ENCODE measurements at regions not wholly inside any gene's neighbourhood (a gene's known extent, or its start where the extent isn't known, plus 50 kb on each side); places are given as distances from the start of the nearest gene placed in this dataset.

GRCh38 chr9:546797-547223, 294.7 kb upstream of the DMRT1 start:
- POLR2A ChIA-PET, result no interaction called here
- peak in 1 of 2 experiments; percentile 16 for DNase-seq (ENCODE audit: low read depth in 1 of 2, low spot score in 1 of 2)
- TF ChIP-seq TFCP2L1 (CRISPR knock-in tag; IDR thresholded peaks at IDR 0.05) (no peak), MYC (IDR thresholded peaks at IDR 0.05; ENCODE audit: borderline replicate concordance, low read length) (no peak), SMC3 (IDR thresholded peaks at IDR 0.05) (peak; percentile 46; the same call in 1 of the 3 replicates), HMGXB4 (CRISPR knock-in tag; IDR thresholded peaks at IDR 0.05; ENCODE audit: borderline replicate concordance) (no peak), PBX3 (IDR thresholded peaks at IDR 0.05) (no peak), NR3C1 (IDR thresholded peaks at IDR 0.05) (no peak), CHD4 (IDR thresholded peaks at IDR 0.05; ENCODE audit: borderline replicate concordance) (no peak), HOXA7 (CRISPR knock-in tag; IDR thresholded peaks at IDR 0.05) (no peak), NFE2L2 (conservative IDR thresholded peaks at IDR 0.05; ENCODE audit: low read length) (no peak), MAZ (IDR thresholded peaks at IDR 0.05; ENCODE audit: borderline replicate concordance, low read depth, low read length) (no peak), REST (IDR thresholded peaks at IDR 0.05) (no peak), HOXB13 (CRISPR knock-in tag; IDR thresholded peaks at IDR 0.05; ENCODE audit: low read depth) (no peak), ZSCAN20 (CRISPR knock-in tag; IDR thresholded peaks at IDR 0.05) (no peak), ZC3H11A (IDR thresholded peaks at IDR 0.05) (no peak), POLR2AphosphoS2 (conservative IDR thresholded peaks at IDR 0.05; ENCODE audit: low read length) (no peak), EP300 (IDR thresholded peaks at IDR 0.05) (no peak), SREBF2 (IDR thresholded peaks at IDR 0.05) (no peak), RAD21 (conservative IDR thresholded peaks at IDR 0.05 in 1 of 2, IDR thresholded peaks at IDR 0.05 in 1 of 2) (peak; percentile 38 to 45; a peak in 4 of 5 replicates), USF2 (IDR thresholded peaks at IDR 0.05) (no peak), RNF2 (IDR thresholded peaks at IDR 0.05; ENCODE audit: borderline replicate concordance, low read depth) (no peak), CTCF (IDR thresholded peaks at IDR 0.05) (peak; percentile 39), HEYL (CRISPR knock-in tag; IDR thresholded peaks at IDR 0.05) (no peak), GATA3 (IDR thresholded peaks at IDR 0.05; ENCODE audit: borderline replicate concordance) (no peak), EHF (CRISPR knock-in tag; IDR thresholded peaks at IDR 0.05) (no peak), ZFP36 (IDR thresholded peaks at IDR 0.05; ENCODE audit: borderline replicate concordance, partially characterized antibody) (no peak)
- CTCF ChIA-PET, result interaction anchor here (1.0 to 1.3 kb wide), 2 partner anchors 10 to 38 kb away, joined by 3 read pairs; no protein-coding TSS in a partner anchor
- Histone ChIP-seq H3K27ac (no peak overlapping the region), H3K4me1 (peaks cover 10% of the 10 kb centered on the region; the same call in 2 of the 3 replicates), H3K4me2 (0 out of 3 replicates have a peak overlapping the region, but pooled peaks have one; percentile 17), H3K9me3 (no peaks in the 10 kb centered on the region), H3K4me3 (no peak overlapping the region)
- WGBS (ENCODE audit: missing lambda C conversion rate), result 41% methylated on average over 3 of the region's 3 CpGs
- peak in 1 of 2 experiments; percentile 70; a peak in 3 of 6 replicates for ATAC-seq
- peak; percentile 70 for FAIRE-seq

Measured in A549 (cell line).